GM12864 (cell line): ENCODE measurements at regions not wholly inside any gene's neighbourhood (a gene's known extent, or its start where the extent isn't known, plus 50 kb on each side); places are given as distances from the start of the nearest gene placed in this dataset.

Experiments
- DNase-seq: peaks from one replicate; pipeline ENCODE4 v3.0.0-alpha.2; 2011; ENCODE audit warnings: low read depth
- H3K4me3 ChIP-seq: 2 replicates; pipeline ENCODE4 v1.5.1; 2011; ENCODE audit warnings: mild to moderate bottlenecking, low read depth, low read length, control low read depth
- CTCF ChIP-seq: IDR thresholded peaks from 2 replicates; pipeline ENCODE4 v1.5.1; 2011; ENCODE audit warnings: low read depth, mild to moderate bottlenecking, moderate library complexity, low read length, control low read depth, inconsistent platforms; ENCODE audit errors: missing control alignments

- no peak for TF ChIP-seq CTCF
- no peak for DNase-seq
These were observed 530.3 kb downstream of the TCERG1L start for GRCh38 chr10:130781206-130781605.

GRCh38 chr10:130781623-130782022 is 529.9 kb downstream of the TCERG1L start:
- TF ChIP-seq CTCF = no peak
- no peak for DNase-seq
- H3K4me3 ChIP-seq = no peak overlapping the region

More at GRCh38 chr10:130781206-130781605, 530.3 kb downstream of the TCERG1L start:
- no peak overlapping the region for H3K4me3 ChIP-seq

GRCh38 chr10:130782467-130782866 is 529.1 kb downstream of the TCERG1L start:
- no peak overlapping the region for H3K4me3 ChIP-seq
- TF ChIP-seq CTCF = no peak
- DNase-seq = no peak

- DNase-seq = no peak
- TF ChIP-seq CTCF = no peak
- no peak overlapping the region for H3K4me3 ChIP-seq
These were observed 527.2 kb downstream of the TCERG1L start for GRCh38 chr10:130784326-130784725.

GRCh38 chr10:130786365-130786966 is 525.1 kb downstream of the TCERG1L start:
- no peak for TF ChIP-seq CTCF
- H3K4me3 ChIP-seq = no peak overlapping the region
- DNase-seq = no peak

- TF ChIP-seq CTCF = no peak
- no peak for DNase-seq
- no peak overlapping the region for H3K4me3 ChIP-seq
These were observed 524.3 kb downstream of the TCERG1L start for GRCh38 chr10:130787243-130787642.

- TF ChIP-seq CTCF = no peak
- no peak for DNase-seq
- no peak overlapping the region for H3K4me3 ChIP-seq
These were observed 523.7 kb downstream of the TCERG1L start for GRCh38 chr10:130787821-130788220.
